Thymus (tissue), 11 donors: ENCODE measurements at regions not wholly inside any gene's neighbourhood (a gene's known extent, or its start where the extent isn't known, plus 50 kb on each side); places are given as distances from the start of the nearest gene placed in this dataset.

ENCODE experiments used
- DNase-seq, 9 donors: peaks; one replicate each; pipeline ENCODE4 v3.0.0-alpha.2; 2013; ENCODE audit warnings: low spot score in 9 of 9, low read depth in 6 of 9, missing footprints in 1 of 9
- H3K27ac ChIP-seq, 2 donors: one replicate each; pipeline ENCODE4 v1.5.1; 2013; ENCODE audit warnings: control low read depth in 1 of 2, low read depth in 1 of 2, low read length in 1 of 2, mild to moderate bottlenecking in 1 of 2, moderate library complexity in 1 of 2
- H3K27me3 ChIP-seq, 2 donors: one replicate each; pipeline ENCODE4 v1.5.1; 2013; ENCODE audit warnings: low read length in 1 of 2; ENCODE audit not compliant: control insufficient read depth in 2 of 2, insufficient read depth in 1 of 2
- H3K36me3 ChIP-seq, 2 donors: one replicate each; pipeline ENCODE4 v1.5.1; 2013; ENCODE audit warnings: low read length in 1 of 2, mild to moderate bottlenecking in 1 of 2, moderate library complexity in 1 of 2; ENCODE audit not compliant: control insufficient read depth in 2 of 2, insufficient read depth in 2 of 2
- H3K4me1 ChIP-seq, 2 donors: one replicate each; pipeline ENCODE4 v1.5.1; 2013; ENCODE audit warnings: low read length in 2 of 2; ENCODE audit not compliant: control insufficient read depth in 2 of 2, insufficient read depth in 2 of 2
- H3K4me3 ChIP-seq, 2 donors: one replicate each; pipeline ENCODE4 v1.5.1; 2013; ENCODE audit warnings: low read length in 2 of 2, control low read depth in 1 of 2, mild to moderate bottlenecking in 1 of 2
- H3K9me3 ChIP-seq, 2 donors: one replicate each; pipeline ENCODE4 v1.5.1; 2013; ENCODE audit warnings: low read length in 1 of 2, mild to moderate bottlenecking in 1 of 2; ENCODE audit not compliant: control insufficient read depth in 2 of 2, insufficient read depth in 1 of 2
- WGBS: extraction: QIAGEN DNeasy Blood & Tissue Kit; methylation state at CpG from one replicate; pipeline ENCODE4 v1.1.7; 2013; 5-methylcytosine and 5-hydroxymethylcytosine counted together
- donor health status: healthy.

- WGBS, result 96% methylated on average over 2 of the region's 2 CpGs
- Histone ChIP-seq H3K4me1 (no peaks in the 10 kb centered on the region), H3K4me3 (no peak overlapping the region), H3K27ac (no peak overlapping the region), H3K27me3 (no peaks in the 10 kb centered on the region), H3K36me3 (no peaks in the 10 kb centered on the region), H3K9me3 (no peaks in the 10 kb centered on the region)
- DNase-seq, result no peak
Observed at GRCh38 chr12:86826051-86826450, 569.9 kb upstream of the MGAT4C start.

- Histone ChIP-seq H3K4me1 (no peaks in the 10 kb centered on the region), H3K36me3 (no peaks in the 10 kb centered on the region), H3K27ac (no peak overlapping the region), H3K9me3 (no peaks in the 10 kb centered on the region), H3K27me3 (no peaks in the 10 kb centered on the region), H3K4me3 (no peak overlapping the region)
- DNase-seq, result no peak
- WGBS, result 91% methylated on average over 1 of the region's 1 CpG
Observed at GRCh38 chr12:86801439-86801838, 545.2 kb upstream of the MGAT4C start.

GRCh38 chr12:86799616-86800015 is 543.4 kb upstream of the MGAT4C start:
- Histone ChIP-seq H3K36me3 (no peaks in the 10 kb centered on the region), H3K4me3 (no peak overlapping the region), H3K27me3 (no peaks in the 10 kb centered on the region), H3K9me3 (no peaks in the 10 kb centered on the region), H3K4me1 (no peaks in the 10 kb centered on the region), H3K27ac (no peak overlapping the region)
- no peak for DNase-seq
- WGBS, result 93% methylated on average over 2 of the region's 2 CpGs

GRCh38 chr12:86796550-86796949 is 540.4 kb upstream of the MGAT4C start:
- WGBS, result 97% methylated on average over 1 of the region's 1 CpG
- DNase-seq, result no peak
- H3K4me1 ChIP-seq, result no peaks in the 10 kb centered on the region
- no peaks in the 10 kb centered on the region for H3K9me3 ChIP-seq
- no peak overlapping the region for H3K27ac ChIP-seq
- no peaks in the 10 kb centered on the region for H3K27me3 ChIP-seq
- H3K36me3 ChIP-seq, result no peaks in the 10 kb centered on the region
- no peak overlapping the region for H3K4me3 ChIP-seq

GRCh38 chr12:86788661-86789060 is 532.5 kb upstream of the MGAT4C start:
- Histone ChIP-seq H3K27ac (no peak overlapping the region), H3K27me3 (no peaks in the 10 kb centered on the region), H3K4me1 (no peaks in the 10 kb centered on the region), H3K4me3 (no peak overlapping the region), H3K36me3 (no peaks in the 10 kb centered on the region), H3K9me3 (no peaks in the 10 kb centered on the region)
- no peak for DNase-seq

- Histone ChIP-seq H3K4me1 (no peaks in the 10 kb centered on the region), H3K27me3 (no peaks in the 10 kb centered on the region), H3K36me3 (no peaks in the 10 kb centered on the region), H3K9me3 (no peaks in the 10 kb centered on the region), H3K4me3 (no peak overlapping the region), H3K27ac (no peak overlapping the region)
- no peak for DNase-seq
Observed at GRCh38 chr12:86787419-86787818, 531.2 kb upstream of the MGAT4C start.

GRCh38 chr12:86777325-86777724 is 521.1 kb upstream of the MGAT4C start:
- no peak overlapping the region for H3K27ac ChIP-seq
- no peaks in the 10 kb centered on the region for H3K27me3 ChIP-seq
- DNase-seq, result no peak
- no peaks in the 10 kb centered on the region for H3K9me3 ChIP-seq
- WGBS, result 93% methylated on average over 2 of the region's 2 CpGs
- no peaks in the 10 kb centered on the region for H3K36me3 ChIP-seq
- H3K4me3 ChIP-seq, result no peak overlapping the region
- no peaks in the 10 kb centered on the region for H3K4me1 ChIP-seq

GRCh38 chr12:86774841-86775388 is 518.7 kb upstream of the MGAT4C start:
- no peak overlapping the region for H3K27ac ChIP-seq
- 87% methylated on average over 1 of the region's 1 CpG for WGBS

GRCh38 chr12:86772696-86773095 is 516.5 kb upstream of the MGAT4C start:
- Histone ChIP-seq H3K27ac (no peak overlapping the region), H3K9me3 (no peaks in the 10 kb centered on the region), H3K36me3 (no peaks in the 10 kb centered on the region), H3K4me3 (no peak overlapping the region), H3K4me1 (no peaks in the 10 kb centered on the region), H3K27me3 (no peaks in the 10 kb centered on the region)
- 83% methylated on average over 2 of the region's 2 CpGs for WGBS
- no peak for DNase-seq

More at GRCh38 chr12:86774841-86775388, 518.7 kb upstream of the MGAT4C start:
- Histone ChIP-seq H3K36me3 (no peaks in the 10 kb centered on the region), H3K9me3 (no peaks in the 10 kb centered on the region), H3K27me3 (no peaks in the 10 kb centered on the region), H3K4me3 (no peak overlapping the region), H3K4me1 (no peaks in the 10 kb centered on the region)
- DNase-seq, result no peak

GRCh38 chr12:86770871-86771270 is 514.7 kb upstream of the MGAT4C start:
- Histone ChIP-seq H3K27me3 (no peaks in the 10 kb centered on the region), H3K9me3 (no peaks in the 10 kb centered on the region), H3K4me1 (no peaks in the 10 kb centered on the region), H3K27ac (no peak overlapping the region), H3K36me3 (no peaks in the 10 kb centered on the region), H3K4me3 (no peak overlapping the region)
- DNase-seq, result no peak
